HG03103 (cell line): ENCODE measurements at regions not wholly inside any gene's neighbourhood (a gene's known extent, or its start where the extent isn't known, plus 50 kb on each side); places are given as distances from the start of the nearest gene placed in this dataset.
"Not testable (repeated sequence)": the region's sequence is repeated elsewhere in the genome, so short reads cannot be mapped to it uniquely, and the experiment has no call there.

Experiments used
- ATAC-seq: cut with Tn5 transposase; IDR thresholded peaks from one replicate; pipeline ENCODE4 v1.9.1; 2021; ENCODE audit warnings: low read depth; ENCODE audit not compliant: unreplicated experiment

DNA sequence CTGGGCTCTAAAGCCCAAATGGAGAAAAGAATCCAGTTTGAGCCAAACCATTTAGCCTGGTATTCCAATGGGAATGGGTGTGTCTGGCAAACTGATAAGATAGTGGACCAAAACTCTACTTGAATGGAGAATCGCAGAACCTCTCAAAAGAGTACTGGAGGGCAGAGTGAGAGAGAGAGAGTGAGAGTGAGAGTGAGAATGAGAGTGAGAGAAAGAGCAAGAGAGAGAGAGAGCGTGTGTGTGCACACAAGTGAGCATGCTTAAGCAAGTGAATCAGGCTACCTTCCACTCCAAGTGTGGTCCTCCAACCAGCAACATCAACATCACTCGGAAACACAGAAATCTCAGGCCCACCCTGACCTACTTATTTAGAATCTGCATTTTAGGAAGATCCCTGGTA lies 58.8 kb downstream of the UQCRFS1 start:
- no peak for ATAC-seq

DNA sequence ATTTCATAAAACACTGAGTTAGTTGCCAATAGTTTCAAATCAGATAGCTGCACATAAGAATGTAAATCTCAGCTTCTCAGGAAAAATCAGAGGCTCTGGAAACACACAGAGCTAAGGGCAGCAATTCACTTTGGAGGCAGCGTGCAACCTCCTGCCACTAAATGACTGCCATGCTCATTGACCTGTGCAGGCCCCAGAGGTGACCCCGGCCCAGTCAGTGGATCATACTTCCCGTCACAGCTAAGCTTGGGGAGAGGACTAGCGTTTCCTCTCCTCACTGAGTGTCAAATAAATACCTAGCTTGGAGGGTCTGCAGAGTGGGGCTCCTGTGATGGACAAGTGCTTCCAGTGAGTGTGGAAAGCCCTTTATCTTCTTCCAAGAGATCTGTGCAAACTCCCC lies 67.2 kb downstream of the UQCRFS1 start:
- ATAC-seq: no peak

DNA sequence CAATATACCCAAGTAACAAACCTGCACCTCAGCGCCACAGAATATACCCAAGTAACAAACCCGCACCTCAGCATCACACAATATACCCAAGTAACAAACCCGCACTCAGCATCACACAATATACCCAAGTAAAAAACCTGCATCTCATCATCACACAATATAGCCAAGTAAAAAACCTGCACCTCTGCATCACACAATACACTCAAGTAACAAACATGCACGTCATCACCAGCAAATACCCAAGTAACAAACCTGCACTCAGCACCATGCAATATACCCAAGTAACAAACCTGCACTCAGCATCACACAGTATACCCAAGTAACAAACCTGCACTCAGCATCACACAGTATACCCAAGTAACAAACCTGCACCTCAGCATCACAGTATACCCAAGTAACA lies 69.8 kb downstream of the UQCRFS1 start:
- no peak for ATAC-seq

DNA sequence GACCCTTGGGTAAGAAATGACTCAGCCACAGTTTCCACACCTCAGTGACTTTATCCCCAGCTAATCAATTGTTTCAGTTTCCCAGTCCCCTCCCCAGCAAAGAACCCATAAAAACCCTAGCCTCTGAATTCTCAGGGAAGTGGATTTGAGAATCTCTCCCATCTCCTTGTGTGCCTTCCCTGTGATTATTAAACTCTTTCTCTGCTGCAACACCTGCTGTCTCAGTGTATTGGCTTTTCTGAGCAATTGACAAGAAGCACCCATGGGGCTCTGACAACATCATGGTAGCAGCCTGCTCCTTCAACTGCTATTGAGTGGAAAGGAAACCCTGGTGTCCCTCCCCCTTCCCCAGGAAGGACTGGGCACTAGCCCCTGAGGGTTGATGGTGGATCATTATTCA lies 73.7 kb downstream of the UQCRFS1 start:
- ATAC-seq: no peak

DNA sequence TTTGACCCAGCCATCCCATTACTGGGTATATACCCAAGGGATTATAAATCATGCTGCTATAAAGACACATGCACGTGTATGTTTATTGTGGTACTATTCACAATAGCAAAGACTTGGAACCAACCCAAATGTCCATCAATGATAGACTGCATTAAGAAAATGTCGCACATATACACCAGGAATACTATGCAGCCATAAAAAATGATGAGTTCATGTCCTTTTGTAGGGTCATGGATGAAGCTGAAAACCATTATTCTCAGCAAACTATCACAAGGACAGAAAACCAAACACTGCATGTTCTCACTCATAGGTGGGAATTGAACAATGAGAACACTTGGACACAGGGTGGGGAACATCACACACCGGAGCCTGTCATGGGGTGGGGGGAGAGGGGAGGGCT lies 74.7 kb downstream of the UQCRFS1 start:
- ATAC-seq: not testable (repeated sequence)

DNA sequence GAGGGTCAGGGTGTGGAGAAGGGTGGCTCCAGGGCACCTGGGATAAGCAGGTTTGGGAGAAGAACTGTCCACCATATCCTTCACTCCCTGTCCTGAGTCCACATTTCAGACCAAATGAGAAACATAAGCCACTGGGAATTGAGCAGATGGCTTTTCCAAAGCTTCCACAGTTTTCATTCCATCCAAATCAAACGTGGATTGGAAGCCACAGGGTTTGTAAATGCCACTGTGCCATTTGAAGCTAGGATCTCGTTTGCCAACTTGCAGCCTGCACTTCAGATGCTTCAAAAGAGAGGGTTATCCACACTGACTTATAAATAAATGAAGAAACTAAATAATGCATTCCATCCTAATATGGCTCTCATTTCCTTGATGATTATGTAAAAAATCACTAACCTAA lies 81.5 kb downstream of the UQCRFS1 start:
- no peak for ATAC-seq

DNA sequence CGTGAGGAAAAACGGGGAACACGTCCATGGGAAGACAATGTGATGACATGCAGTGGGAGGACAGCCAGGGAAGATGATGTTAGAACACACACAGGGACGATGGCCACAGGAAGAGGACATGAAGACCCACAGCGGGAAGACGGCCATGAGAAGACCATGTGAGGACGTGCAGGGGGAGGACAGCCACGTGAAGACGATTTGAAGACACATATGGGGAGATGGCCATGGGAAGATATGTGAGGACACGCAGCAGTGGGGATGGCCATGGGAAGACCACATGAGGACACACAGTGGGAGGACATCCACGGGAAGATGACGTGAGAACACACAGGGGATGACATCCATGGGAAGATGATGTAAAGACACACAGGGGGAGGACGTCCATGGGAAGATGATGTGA lies 83.8 kb downstream of the UQCRFS1 start:
- ATAC-seq: no peak

DNA sequence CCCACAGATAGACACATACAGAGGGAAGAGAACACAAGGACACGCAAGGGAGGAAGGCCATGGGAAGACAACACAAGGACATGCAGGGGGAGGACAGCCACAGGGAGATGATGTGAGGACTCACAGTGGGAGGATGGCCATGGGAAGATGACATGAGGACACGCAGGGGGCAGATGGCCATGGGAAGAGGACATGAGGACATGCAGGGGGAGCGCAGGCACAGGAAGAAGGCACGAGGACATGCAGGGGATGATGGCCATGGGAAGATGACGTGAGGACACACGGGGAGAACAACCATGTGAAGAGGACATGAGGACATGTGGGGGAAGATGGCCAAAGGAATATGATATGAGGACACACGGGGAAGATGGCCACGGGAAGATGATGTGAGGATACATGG lies 84.7 kb downstream of the UQCRFS1 start:
- no peak for ATAC-seq

DNA sequence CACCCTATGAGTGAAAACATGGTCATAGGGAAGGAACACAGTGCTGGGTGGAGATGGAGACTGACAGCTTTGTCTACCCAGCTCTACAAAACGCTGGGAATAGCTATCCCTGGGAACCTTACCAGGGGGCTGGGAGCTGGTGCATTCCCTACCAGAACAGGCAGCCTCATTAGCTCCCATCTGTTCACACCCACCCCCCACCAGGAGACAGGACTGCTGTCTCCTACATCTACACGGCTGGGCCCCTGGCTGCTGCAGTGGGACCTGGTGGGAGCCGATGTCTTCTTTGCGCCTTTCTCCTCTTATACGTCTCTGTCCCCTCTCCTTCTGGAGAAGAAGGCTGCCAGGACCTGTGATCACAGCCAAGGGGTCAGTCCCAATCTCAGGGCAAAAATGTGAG lies 90.8 kb downstream of the UQCRFS1 start:
- no peak for ATAC-seq

DNA sequence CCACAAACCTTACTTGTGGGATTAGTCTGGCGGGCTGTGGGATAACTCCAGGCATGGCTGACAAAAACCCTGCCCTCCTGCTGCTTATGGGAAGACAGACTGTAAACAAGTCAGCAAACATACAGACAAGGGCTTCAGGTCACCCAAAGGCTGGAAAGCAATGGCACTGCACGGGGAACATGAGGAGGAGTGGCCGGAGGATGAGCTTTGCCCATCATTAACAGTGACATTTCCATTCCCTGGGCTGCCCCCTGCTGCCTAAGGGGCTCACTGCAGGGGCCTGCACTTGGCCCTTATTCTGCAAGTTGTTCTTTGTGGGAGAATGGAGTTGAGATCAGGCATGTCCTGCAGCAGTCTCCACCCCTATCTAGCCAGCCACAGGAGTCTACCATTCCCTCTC lies 91.3 kb downstream of the UQCRFS1 start:
- no peak for ATAC-seq

DNA sequence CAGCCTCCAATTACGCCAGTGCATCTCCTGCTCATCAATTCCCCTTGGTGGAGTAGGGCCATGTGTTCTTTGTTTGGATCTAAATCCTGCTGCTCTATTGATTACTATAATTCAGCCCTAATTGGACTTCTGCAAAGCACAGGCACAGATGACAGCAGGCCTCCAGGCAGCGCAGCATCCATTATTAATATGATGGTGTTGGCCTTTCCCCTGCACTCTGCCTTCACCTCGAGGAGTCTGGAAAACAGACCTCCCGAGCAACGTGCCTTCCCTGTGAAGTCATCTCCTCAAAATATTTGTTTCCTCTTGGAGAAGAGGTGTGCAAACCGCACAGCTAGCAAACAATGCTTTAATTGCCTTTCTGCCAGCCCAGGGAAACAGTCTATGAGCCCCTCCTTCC lies 92.5 kb downstream of the UQCRFS1 start:
- ATAC-seq: no peak

DNA sequence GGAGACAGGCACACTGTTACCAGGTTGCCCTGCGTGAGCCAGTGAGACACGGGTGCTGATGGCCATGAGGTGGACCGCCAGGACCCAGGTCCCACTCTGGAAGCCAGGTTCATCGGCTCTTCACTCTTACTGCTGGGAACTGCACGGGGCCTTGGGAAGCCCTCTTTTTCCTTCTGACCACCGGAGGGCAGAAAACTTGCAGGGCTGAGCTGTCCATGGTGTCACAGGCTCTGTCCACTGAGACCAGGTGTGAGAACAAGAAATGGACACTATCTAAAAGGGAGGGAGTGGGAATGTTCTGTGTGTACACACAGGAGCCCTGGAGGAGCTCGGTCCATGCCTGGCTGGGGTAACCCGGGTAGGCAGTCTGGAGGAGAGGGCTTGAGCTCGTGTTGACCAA lies 93.4 kb downstream of the UQCRFS1 start:
- no peak for ATAC-seq

DNA sequence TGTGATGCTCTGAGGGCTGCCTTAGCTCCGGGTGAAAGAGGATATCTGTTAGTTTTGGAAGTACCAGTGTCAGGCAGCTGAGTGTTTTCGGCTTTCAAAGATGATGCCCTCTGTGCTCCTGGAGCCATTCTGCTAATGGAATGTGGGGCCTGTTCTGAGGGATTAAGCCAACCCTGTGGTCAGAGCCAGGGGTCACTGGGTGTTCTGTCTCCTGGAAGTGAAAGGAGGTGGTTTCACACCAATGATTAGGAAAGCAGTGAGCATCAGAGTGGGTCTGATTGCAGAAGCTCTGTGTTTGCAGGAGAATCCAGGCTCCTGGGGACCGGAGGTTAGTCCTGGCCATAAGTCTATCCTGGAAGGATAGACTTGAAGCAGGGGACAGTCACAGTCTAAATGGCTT lies 94.6 kb downstream of the UQCRFS1 start:
- no peak for ATAC-seq

DNA sequence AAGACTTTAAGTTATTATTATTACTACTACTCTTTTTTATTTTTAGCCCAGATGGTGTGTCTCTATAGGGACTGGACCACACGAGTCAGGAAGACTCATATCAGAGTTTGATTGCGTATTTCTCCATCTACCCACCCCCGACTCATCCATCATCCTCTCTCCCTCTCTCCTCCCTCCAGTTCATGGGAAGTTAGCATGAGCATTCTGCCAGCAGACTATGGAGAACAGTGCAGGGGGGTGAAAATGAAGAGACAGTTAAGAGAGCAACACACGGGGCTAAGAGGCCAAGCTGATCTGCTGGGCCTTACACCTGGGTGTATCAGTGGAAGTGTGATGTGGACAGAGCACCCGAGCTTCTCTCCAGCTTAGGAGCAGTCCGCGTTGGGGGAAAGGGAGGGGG lies 95.0 kb downstream of the UQCRFS1 start:
- no peak for ATAC-seq

DNA sequence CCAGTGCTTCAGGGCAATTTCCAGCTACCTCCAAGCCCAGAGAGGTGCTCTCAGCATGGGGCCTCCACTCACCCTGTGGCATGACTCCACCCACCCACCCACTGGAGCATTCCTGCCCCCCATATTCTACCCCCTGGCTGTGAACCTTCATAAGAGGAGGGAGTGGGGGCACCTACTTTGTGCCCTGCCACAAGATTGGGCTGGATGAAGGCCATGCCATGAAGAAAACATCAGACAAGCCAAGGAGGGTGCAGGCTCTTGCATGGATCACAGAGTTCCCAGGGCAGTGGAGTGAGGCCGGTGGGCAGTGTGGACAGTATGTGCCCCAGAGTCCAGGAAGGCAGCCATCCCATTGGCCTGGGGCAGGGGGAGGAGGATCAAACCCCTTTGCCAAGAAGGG lies 97.8 kb downstream of the UQCRFS1 start:
- no peak for ATAC-seq

DNA sequence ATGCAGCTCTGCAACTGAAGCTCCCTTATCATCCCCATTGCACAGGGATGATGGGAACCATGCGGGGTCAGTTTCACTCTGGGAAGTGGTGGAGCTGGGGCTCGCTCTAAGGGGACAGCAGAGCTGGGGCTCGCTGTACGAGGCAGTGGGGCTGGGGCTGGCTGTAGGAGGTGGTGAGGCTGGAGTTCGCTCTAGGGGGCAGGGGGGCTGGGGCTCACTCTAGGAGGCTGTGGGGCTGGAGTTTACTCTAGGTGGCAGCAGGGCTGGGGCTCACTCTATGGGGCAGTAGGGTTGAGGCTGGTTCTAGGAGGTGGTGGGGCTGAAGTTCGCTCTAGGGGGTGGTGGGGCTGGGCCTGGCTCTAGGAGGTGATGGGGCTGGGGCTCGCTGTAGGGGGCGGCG lies 99.1 kb downstream of the UQCRFS1 start:
- no peak for ATAC-seq

DNA sequence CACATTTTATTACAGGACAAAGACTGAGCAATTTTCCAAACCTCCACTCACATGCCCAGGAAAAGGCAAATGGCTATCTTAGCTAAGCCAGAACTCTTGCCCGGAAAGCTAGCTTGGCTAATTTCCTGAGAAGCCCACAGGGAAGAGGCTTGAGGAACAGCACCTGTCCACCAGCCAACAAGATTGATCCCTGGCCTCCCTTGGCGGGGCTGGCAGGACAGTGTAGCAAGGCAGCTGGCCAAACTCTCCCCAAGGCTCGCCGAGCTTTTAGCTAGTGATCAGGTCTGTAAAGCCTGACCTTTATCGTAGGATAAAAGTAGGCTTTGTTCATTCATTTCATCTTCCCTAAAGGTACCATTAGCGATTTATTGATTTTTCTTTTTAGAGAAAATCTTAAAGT lies 101.4 kb downstream of the UQCRFS1 start:
- no peak for ATAC-seq

DNA sequence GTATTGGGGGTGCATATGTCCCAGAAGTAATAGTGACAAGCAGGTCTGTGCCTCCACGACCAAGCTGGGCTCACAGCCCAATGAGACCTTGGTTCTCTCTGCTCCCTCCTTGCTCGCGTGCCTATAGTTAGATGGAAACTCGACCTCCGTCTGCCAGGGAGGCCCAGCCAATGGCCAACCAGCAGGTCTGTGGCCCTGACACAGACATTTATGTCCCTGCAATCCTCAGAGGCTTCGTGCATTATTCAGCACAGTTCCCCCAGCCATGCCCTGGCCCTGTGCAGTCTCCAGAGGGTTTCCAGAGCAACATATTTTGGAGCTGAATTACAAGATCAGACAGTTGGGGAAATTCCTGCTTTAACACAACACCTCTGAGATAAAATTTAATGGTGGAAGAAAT lies 105.1 kb downstream of the UQCRFS1 start:
- ATAC-seq: no peak

DNA sequence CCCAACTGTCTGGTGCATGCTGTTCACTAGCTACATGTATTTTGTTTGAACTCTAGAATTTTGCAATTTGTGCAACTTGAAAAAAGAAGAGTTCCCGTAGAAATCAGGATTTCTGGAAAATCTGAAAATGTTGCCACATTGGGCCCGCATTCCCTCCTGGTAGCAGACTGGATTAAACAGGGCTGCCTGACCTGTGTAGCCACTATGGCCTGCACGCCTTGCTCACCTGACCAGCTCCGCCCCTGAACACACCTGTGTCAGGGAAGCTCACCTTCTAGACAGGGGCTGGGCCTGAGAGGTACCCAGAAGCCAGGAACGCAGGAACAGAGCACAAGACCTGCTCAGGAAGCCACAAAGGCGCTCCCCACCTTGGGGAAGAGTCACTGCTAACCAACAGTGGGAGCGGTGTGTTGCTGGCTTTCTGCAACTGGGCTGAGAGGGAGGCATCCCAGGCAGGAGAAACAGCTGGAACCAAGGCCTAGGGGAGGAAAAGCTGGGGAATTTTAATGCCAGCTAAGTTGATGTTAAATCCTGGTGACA lies 106.5 kb downstream of the UQCRFS1 start:
- ATAC-seq: no peak

DNA sequence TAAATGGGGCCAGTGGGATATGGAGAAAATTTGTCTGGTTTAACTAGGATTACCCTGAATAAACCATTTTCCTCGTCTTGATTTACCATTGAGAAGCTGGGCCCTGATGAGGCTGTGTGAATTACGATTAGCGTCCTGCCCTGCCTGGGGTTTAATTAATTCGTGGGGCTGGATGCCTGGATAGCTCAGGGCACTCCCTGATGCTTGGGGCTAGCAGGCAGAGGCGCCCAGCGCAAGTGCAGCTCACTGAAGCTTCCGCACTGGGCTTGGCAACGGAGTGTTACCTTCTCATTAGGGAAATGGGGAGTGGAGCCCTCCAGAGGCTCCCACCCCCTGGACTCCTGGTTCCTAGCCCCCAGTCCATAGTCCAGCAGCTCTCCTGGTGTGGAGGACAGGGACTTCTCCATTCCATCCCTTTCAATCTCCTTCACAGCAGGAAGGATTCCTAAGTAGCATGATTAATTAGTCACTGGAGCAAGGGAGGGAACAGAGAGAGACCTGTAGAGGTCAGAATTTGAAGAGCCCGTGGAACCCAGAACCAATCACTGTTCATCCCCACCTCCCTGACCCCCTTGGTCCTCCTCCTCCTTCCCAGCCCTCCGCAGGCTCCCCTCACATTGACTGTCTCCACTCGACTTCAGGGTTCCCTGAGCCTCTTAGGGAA lies 107.2 kb downstream of the UQCRFS1 start:
- no peak for ATAC-seq

DNA sequence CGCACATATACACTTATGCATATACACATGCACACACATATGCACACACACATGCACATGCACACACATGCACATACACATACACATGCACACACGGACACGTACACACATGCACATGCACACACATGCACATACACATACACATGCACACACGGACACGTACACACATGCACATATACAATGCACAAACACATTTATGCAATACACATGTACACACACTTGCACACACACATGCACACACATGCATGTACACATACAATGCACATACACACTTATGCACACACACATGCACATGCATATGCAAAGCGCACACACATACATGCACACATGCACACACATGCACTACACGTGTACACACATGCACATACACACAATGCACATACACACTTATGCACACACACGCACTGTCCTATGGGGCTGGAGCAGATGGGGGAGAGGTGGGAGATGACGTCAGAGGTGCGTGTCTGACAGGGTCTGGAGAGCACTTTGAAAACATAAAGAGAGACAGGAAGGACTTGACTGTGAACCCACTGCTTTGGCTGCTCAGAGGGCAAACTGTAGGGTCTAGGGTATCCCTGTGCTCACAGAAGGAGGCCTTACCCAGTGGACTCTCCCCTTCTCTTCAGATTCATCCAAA lies 108.2 kb downstream of the UQCRFS1 start:
- ATAC-seq: no peak

DNA sequence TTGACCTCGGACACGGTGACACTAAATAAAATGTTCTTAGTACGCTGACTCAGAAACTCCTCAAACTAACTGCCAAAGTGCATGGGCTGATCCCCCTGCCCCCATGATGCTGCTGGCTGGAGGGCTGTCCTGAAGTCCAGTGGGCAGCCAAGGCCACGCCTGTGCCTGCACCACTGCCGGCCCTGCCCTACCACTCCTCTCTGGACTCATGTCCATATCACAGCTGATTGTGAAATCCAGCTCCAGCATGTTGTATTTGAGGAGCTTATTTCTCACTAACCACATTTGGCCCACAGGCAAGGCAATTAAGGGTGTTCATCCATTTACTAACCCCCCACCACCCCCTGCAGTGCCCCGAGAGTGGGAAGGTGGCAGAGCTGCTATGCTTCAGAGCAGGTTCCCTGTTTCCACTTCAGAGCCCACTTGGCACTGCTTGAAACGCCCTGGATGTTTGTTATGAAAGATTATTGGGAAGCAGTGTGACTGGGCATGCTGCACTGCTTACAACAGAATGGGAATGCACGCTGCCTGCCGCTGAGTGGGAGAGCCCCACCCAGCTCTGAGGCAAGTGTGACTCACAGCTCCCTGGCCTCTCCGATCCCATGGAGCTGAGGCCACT lies 114.0 kb downstream of the UQCRFS1 start:
- ATAC-seq: no peak
